HG02852 (cell line): ENCODE measurements at regions not wholly inside any gene's neighbourhood (a gene's known extent, or its start where the extent isn't known, plus 50 kb on each side); places are given as distances from the start of the nearest gene placed in this dataset.
"Not testable (repeated sequence)": the region's sequence is repeated elsewhere in the genome, so short reads cannot be mapped to it uniquely, and the experiment has no call there.

Source experiments
- ATAC-seq: cut with Tn5 transposase; IDR thresholded peaks from one replicate; pipeline ENCODE4 v1.9.1; 2021; ENCODE audit warnings: mild to moderate bottlenecking, moderate library complexity; ENCODE audit not compliant: unreplicated experiment

- not testable (repeated sequence) for ATAC-seq
Measured at GRCh38 chr1:148361427-148362215, 121.5 kb downstream of the PPIAL4G start.

DNA sequence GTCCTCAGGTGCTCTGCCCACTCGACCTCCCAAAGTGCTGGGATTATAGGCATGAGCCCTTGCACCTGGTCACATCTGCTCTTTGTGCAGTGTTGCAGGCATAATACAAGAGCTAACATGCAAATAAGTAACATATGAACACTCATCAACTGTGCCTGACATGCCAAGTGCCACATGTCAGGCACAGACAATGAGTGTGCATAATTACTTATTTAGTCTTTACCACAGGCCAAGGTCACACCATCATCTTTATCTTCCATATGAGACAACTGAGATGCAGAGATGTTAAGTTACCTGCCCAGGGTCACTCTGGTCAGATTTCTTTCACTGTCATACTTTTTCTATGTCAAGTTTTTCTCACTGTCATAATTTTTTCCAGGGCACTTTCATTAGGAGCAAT lies 126.1 kb downstream of the PPIAL4G start:
- no peak for ATAC-seq

GRCh38 chr1:148355976-148356375 lies 127.1 kb downstream of the PPIAL4G start:
- no peak for ATAC-seq

- ATAC-seq: no peak
Measured at GRCh38 chr1:148354913-148355308, 128.2 kb downstream of the PPIAL4G start.

GRCh38 chr1:148354284-148354912 lies 128.7 kb downstream of the PPIAL4G start:
- no peak for ATAC-seq

GRCh38 chr1:148353461-148354283 lies 129.4 kb downstream of the PPIAL4G start:
- no peak for ATAC-seq

GRCh38 chr1:148352470-148353053 lies 130.5 kb downstream of the PPIAL4G start:
- ATAC-seq: no peak

GRCh38 chr1:148347781-148348180 lies 135.3 kb downstream of the PPIAL4G start:
- ATAC-seq: no peak

GRCh38 chr1:148345659-148346151 lies 137.4 kb downstream of the PPIAL4G start:
- ATAC-seq: not testable (repeated sequence)

- ATAC-seq: not testable (repeated sequence)
Measured at GRCh38 chr1:148344651-148345050, 138.5 kb downstream of the PPIAL4G start.

- not testable (repeated sequence) for ATAC-seq
Measured at GRCh38 chr1:148341729-148342128, 141.4 kb downstream of the PPIAL4G start.

GRCh38 chr1:148336121-148336918 lies 146.8 kb downstream of the PPIAL4G start:
- not testable (repeated sequence) for ATAC-seq

DNA sequence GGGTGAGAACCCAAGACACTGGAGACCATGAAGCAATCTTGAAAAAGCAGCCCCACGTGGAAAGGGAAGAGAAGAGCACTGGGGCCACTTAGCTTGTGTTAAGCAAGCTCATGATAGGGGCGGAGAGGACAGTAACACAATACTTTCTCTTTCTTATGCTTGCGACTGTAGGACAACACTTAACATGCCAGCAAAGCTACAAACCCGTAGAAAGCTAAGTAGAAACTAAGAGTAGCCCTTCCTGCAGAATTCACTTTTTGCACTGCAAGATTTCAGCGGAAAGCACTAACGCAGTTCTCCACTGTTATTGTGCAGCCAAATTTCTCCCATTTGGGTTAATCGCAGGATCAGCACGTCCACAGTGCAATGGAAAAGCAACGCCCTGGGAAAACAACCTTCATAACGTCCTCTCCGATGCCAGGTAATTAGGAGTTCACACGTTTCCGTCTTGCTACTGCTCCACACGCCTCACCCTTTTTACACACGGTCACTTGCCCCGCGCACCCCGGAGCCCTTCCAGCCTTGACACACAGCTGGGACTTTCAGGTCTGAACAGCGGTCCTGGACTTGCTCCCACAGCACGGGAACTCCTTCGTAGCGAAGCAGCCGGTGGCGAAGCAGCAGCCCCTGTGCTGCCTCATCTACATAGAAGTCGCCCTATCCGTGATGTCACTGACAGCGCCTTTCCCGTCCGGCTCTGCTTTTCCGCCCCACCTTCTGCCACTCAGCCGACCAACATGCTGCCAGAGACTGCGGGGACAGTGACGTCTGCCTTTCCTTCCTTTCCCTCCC lies 148.6 kb downstream of the PPIAL4G start:
- peak; percentile 72 for ATAC-seq

GRCh38 chr1:148333875-148334338 lies 149.2 kb downstream of the PPIAL4G start:
- ATAC-seq: no peak

DNA sequence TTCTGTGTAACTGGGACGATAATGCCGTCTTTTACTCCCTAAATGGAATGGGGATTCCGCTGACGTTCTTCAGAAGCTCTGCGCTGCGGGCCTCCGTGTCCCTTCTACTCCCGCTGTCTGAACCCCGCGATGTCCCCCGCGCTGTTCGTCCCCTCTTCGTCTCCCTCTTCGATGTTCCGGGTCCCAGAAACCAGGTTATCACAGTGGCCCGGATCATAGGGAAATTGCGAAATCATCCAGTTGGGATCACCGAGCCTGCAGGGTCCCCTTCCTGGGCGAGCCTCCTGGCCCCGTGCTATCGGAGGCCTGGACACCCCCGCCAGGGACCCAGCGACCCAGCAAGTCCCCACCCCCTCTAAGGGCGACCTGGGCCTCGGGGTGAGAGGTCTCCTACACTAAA lies 154.2 kb downstream of the PPIAL4G start:
- ATAC-seq: no peak

GRCh38 chr1:148325031-148325430 lies 158.1 kb downstream of the PPIAL4G start:
- ATAC-seq: not testable (repeated sequence)

GRCh38 chr1:148324465-148324864 lies 158.6 kb downstream of the PPIAL4G start:
- ATAC-seq: not testable (repeated sequence)

DNA sequence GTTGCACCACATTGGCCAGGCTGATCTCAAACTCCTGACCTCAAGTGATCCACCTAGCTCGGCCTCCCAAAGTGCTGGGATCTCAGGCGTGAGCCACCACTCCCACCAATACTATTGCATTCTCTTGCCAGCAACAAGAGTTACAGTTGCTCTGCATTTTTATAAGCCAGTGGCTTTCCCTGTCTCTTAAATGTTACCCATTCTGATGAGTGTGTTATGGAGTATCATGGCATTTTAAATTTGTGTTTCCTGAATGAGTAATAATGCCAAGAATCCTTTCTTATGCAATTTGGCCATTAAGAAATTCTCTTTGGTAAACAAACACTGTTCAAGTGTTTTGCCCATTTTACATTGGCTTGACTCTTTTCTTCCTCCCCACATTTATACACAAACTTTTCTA lies 163.0 kb downstream of the PPIAL4G start:
- ATAC-seq: not testable (repeated sequence)

GRCh38 chr1:148318904-148319242 lies 164.2 kb downstream of the PPIAL4G start:
- no peak for ATAC-seq
